GM21723 (cell line): ENCODE measurements at regions not wholly inside any gene's neighbourhood (a gene's known extent, or its start where the extent isn't known, plus 50 kb on each side); places are given as distances from the start of the nearest gene placed in this dataset.

Experiments used
- ATAC-seq: cut with Tn5 transposase; IDR thresholded peaks from one replicate; pipeline ENCODE4 v1.9.1; 2021; ENCODE audit warnings: mild to moderate bottlenecking, moderate library complexity; ENCODE audit not compliant: unreplicated experiment

DNA sequence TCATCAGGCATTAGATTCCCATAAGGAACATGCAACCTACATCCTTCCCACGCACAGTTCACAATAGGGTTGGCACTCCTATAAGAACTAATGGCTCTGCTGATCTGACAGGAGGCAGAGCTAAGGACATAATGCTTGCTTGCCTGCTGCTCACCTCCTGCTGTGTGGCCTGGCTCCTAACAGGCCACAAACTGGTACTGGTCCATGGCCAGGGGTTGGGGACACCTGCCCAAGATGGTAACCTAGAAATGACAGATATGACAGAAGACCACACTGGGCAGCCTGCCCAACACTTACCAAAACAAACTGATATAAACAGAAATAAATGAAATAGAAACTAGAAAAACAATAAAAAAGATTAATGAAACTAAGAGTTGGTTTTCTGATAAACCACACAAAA lies 325.6 kb downstream of the SEC23A start:
- ATAC-seq = no peak

DNA sequence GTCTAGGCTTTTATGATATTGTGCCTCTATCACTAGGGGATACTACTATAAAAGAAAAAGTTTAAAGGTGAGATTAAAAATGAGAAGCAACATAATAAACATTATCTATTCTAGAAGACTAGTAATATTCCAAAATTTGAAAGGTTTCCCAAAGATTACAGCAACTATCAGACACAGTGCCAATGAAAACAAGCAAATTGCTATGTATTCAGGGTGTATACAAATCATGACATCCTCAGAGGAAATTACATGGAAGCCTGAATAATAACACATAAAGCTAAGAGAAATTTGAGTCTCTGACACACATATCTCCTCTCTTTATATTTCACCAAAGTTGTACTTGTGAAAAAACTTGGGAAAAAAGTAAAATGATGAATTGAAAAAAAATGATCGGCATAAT lies 327.0 kb downstream of the SEC23A start:
- ATAC-seq = no peak

DNA sequence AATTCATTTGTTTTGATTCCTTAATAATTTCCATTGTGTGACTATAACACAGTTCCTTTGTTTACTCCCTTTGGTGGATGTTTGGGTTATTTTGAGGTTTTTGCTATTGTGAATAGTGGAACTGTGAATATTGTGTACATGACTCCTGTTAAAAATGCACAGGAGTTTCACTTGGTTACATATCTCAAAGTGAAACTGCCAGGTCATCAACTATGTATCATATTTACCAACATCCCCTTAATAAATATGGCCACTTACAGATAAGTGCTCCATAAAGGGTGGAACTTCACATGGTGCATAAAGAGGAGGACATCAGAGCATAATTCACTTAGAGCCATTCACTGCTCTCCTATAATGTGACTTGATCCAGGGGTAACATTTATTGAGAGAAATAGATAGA lies 328.9 kb downstream of the SEC23A start:
- ATAC-seq = no peak

DNA sequence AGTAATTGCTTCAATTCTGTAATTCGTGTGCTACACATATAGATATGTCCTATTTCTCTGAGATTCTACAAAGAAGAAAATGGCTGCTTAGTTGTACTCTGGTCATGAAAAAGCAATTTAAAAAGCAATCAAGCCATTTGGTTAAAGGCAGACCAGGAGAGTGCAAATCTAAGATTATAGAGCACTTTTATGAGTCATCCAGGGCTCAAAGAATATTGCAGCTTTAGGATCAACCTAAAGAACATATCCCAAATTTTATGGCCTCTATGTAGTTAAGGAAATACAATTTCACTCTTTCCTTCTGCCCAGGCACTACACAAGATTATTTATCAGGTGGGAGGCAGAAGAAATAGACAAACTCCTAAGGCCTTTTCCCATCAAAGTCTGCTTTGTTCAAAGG lies 332.8 kb downstream of the SEC23A start:
- ATAC-seq = no peak

DNA sequence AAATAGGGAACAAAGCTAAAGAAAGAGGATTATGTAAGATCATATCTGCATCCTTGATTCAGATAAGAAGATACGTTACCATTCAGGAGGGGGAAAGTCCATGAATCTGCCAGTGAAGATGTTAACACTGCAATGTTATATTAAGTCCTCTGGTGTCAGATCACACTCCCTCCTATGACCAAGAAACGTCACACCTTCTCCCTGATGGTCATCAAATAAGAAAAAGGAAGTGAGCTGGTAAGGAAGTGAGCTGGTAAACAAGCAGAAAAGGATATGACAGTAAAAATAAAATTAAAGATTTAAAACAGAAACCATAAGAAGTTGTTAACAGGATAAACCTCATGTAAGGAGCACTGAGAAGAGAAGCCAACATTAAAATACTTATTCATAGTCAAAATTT lies 340.2 kb downstream of the SEC23A start:
- no peak for ATAC-seq

DNA sequence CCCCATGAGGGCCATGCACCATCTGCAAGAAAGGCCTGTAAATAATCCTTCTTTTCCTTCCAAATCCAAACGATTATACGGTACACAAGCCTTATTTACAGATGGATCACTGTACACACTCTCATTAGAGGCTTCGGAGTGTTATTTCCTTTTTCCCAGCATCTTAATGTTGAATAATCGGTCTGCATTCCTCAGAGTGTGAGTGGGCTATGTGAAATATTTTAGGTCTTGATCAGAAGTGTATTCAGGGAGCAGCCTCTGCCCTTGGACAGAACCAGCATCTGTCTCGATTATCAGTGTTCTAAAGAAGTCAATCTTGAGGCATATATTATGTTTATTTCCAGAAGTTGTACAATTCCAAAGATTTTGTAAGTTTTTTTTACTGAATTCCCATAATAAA lies 340.6 kb downstream of the SEC23A start:
- no peak for ATAC-seq

DNA sequence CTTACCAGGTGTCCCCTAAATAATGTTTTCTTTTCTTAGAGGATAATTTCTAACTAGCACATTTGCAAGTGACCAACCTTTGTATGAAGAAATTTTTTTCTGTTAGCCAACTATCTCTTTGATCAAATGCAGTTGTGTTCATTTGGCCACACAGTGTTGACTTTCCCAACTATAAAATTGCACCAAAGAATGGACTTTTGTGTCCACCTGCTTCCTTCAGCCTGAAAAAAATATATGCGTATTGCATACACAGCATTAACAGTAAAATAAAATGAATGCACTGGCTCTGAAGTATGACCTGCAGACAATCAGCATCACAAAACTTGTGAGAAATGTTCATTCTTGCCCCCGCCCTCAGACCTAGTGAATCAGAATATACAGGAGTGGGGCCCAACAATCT lies 342.0 kb downstream of the SEC23A start:
- no peak for ATAC-seq

DNA sequence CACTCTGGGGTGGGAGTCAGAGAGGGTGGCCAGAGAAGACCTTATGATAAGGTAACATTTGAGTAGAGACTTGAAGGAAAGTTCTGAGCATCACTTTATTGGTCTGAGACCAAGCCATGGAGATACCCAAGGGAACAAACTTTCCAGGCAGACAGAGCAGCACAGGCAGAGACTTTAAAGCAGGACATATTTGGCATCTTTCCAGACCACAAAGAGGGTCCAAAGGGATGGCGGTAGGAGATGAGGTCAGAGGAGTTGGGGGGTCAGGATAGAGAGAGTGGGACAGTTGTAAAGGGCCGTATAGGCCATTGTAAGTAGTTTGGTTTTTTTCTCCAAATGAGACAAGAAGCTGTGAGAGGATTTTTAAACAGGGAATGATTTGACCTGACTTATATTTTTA lies 344.4 kb downstream of the SEC23A start:
- ATAC-seq = no peak

DNA sequence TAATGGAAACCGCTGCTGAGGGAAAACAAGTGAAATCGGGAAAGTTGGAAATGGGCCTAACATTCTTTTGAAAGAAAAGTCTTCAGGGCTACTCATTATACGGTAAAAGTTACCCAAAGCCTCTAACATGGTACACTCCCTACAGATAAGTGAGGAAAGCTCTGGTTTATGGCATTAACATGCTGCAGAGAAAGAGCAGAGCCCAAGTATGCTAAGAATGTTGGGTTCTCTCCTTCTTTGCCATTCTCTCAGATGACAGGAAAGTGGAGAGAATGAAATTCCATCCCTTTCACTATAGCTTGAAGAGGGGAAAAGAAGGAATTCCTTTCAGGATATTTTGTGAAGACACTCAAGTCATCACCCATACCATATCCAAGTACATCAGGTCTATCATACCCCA lies 348.0 kb downstream of the SEC23A start:
- no peak for ATAC-seq

DNA sequence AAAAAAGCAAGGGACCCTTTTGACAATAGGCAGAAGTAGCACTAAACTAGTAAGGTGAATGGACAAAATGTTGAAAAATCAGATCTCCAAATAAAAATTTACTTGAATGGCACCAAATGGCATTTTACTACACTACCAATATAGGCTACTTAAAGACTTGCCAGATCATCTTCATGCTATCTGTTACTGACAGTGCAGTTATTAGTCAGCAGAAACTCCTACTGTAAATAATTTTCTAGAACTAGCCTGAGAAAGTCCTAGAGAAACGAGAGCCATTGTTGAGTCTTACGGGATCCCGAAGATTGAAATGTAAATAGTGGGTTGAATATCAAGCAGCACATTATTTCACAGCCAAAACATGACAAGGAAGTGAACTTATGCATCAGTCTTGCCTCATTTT lies 350.3 kb downstream of the SEC23A start:
- ATAC-seq = no peak

DNA sequence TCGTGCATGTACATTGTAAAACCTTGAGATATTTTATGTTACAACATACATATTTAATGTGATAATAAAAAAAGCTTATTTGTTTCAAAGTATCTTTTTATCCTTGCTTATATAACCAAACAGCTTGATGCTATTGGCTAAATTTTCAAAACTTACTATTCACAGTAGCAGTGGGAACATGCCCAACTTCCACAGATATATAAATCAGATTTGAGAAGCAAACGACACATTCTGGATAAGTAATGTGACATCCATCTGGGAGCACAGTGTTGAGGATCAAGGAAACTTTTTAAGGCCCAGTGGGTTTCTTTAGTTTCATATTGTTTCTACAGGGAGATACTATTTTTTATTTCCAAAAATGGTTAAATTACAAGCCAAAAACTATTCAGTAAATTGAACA lies 350.7 kb downstream of the SEC23A start:
- no peak for ATAC-seq

DNA sequence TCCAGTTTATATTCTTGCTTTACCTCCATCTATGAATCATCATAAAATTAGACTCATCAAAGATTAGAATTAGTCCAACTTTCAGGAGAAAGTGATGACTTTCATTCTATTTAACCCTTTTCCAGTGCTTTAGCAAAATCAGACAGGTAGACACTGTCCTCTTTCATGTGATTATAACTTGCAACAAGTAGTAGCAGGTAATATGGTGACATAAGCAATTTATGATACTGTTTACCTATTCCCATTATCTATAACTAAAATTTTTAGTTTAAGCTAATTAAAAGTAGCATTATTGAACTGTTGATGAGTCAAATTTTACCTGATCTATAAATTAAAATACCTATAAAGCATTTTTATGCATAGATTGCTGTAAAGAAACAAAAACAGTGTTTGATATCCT lies 351.6 kb downstream of the SEC23A start:
- ATAC-seq = no peak

DNA sequence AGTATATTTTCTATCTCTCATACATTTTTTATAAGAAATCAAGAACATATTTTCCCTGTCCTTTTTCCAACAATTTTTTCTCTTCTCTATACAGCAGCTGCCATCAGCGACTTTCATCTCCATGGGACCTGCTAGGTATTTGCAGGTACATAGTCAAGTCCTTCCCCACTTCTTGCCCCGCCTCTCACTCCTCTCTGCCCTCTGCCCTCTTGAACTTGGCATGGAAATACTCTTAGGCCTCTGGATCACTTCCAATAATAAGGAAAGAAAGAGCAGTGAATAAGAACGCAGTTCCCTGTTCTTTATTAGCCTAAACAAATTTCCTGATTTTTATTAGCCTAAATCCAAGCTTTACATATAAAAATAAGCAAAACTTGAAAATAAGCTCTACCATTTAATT lies 353.1 kb downstream of the SEC23A start:
- no peak for ATAC-seq

DNA sequence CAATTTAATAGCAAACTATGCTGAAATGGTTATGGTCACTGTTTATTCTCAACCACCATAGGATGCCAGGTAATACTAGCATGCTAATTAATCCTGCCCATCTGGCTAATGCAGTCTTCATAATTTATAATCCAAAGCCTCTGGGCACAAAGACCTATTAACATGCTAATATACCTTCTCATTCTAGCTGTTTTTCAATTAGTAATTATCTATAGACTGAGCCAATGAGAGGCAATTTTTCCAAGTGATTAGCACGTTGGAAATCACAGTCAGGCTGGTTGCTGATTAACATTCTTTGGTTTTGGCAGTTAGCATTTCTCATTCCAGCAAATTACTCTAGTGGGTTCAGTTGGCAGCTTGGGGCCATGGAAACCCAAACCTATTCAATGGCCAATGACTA lies 357.2 kb downstream of the SEC23A start:
- no peak for ATAC-seq

DNA sequence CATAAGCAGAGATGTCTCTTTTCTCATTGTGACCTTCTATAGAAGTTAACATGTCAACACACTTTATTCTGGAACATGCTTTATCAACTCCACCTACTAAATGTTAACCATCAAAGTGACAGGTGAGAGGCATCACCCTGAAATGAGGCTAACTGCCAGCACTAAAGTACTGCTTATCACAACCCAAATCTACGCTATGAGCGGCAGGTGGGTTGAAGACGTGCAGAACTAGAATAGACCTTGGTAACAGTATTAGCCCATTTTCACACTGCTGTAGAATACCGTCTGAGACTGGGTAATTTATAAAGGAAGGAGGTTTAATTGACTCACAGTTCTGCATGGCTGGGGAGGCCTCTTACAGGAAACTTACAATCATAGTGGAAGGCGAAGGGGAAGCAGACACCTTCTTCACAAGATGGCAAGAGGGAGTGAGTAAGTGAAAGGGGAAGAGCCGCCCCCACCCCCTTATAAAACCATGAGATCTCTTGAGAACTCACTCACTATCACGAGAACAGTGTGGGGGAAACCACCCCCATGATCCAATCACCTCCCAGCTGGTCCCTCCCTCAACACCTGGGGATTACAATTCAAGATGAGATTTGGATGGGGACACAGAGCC lies 359.0 kb downstream of the SEC23A start:
- ATAC-seq = no peak

DNA sequence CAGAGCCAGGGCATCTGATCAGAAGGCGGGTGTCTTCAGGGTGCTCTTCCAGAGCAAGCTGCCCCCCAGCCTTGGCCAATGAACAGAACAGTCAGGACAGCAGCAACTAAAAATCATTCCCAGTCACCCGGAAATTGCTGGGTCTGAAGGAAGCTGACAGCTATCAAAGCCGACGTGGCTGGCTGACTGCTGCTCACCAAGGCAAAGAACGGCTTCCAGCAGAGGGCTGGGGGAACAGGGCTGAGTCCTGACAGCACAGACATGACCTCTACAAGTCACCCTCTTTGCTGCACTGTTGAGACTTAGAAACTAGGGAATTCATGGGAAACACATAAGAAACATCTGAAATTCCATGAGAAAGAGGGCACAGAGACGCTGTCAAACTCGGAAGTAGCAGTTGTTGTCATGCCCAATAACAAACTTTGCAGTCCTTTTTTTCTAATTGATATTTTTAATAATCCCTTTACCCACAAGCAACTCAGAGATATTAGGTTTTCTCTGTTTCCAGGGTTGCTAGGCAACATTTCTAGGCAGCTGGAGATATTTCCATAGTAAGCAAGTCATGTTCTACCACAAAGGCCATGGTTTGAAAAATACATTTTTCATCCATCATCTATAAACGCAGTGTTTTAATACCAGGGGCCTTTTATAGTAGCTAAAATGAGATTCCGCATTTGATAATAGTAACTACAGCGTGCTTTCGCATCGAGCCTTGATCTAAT lies 365.2 kb downstream of the SEC23A start:
- no peak for ATAC-seq

DNA sequence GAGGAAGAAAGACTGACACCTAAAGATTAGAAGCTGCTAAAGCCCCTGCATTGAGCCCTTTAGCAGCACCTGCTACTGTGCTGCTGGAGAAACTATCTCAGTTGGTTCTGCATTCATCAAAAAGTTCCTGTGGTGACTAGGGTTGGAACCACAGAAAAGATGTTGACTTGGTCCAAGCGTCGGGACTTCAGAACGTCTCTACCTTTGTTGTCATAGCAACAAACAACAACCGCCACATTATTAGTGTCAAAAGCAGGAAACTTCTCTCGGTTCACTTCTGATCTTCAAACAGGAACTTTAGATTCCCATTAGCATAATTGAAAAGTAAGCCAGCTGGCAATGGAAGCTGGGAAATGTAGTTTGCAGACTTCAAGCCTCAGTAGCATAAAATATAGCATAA lies 368.0 kb downstream of the SEC23A start:
- no peak for ATAC-seq

DNA sequence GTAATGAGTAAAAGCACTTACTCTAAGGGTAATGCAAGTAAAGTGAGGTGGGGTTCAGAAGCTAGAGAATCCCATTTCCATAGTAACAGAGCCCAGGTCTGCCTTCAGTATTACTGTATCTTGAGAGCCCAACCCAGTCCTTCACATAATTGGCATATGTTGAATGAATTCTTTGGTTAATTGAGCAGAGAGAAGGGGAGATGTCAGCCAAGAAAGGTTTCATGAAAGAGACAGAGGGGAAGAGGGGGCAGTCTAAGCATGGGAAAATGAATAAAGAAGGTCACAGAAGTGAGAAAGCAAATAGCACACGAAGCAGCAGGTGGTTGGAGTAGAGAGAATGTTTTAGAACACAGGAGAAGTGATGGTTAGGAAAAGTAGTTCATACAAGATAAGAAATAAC lies 371.1 kb downstream of the SEC23A start:
- no peak for ATAC-seq

DNA sequence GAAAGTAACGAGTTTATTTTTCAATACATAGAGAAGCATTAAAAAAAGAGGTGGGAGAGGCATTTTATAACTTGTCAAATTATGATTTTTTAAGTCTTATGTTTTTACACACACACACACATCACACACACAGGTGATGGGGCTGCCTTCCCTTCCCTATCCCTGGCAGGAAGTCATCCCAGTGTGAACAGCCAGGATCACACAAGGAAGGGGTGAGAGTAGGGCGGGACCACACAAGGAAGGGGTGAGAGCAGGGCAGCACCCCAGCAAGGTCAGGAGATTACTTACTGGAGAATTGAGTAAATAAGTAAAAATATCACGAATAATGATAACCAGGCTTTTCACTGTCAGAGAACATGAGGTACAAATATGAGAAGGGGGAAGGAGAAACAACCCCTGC lies 372.6 kb downstream of the SEC23A start:
- no peak for ATAC-seq

DNA sequence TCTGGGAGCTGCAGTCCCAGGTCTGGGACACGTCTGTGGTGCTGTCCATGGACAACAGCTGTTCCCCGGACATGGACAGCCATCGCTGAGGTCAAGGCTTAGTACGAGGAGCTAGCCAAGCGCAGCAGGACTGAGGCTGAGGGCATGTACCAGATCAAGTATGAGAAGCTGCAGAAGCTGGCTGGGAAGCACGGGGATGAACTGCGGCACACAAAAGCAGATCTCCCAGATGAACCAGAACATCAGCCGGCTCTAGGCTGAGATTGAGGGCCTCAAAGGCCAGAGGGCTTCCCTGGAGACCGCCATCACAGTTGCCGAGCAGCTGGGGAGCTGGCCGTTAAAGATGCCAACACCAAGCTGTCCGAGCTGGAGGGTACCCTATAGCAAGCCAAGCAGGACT lies 375.3 kb downstream of the SEC23A start:
- no peak for ATAC-seq

DNA sequence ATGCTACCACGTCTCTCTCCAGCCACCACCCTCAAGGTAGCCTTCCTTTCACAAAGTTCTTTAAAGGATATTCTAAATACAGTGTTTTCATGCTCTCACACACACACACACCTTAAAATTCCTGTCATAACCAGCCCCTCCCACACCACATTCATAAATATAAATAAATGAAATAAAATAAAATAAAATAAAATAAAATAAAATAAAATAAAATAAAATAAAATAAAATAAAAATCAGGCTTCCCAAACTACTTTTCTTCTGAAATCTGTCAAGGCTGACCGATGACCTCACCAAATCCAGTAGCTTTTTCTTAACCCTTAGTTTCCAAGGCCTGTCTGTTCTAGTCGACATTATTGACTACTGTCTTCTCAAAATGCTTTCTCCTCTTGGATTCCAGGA lies 378.4 kb downstream of the SEC23A start:
- no peak for ATAC-seq

DNA sequence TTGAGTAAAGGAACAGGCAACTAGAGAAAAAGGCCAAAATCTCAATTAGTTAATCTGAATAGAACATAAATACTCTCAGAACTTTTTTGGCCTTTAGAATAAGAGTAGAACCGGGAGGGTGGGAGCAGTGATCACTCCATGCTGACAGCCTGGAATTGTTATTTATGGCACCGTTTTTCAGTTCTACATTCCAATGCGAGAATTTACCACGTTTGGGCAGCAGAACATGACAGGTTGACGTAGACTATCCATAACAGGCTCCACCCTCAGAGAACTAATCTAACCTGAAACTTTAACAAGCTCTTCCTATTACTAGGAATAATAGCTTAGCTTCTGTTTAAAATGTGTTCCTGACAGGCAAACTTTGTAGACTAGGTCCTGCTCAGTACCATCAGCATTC lies 379.1 kb downstream of the SEC23A start:
- ATAC-seq = no peak

DNA sequence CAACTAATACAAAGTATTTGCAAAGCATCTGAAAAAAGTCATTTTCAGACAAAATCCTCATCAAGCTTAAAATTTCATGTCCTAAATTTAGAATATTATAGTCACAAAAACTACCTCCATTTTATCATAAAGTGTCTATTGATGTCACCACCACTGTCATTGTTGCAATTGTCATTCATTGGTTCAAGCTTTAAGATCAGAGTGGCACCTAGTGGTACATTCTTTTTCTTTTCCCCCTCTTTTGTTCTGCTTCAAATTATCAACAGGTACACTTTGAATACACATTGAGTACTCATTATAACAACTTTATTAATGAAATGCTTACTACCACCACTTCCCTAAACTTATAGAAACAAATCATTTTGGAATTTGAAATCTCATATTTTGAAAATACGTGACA lies 379.8 kb downstream of the SEC23A start:
- no peak for ATAC-seq
